Stimulated activated CD4-positive, alpha-beta T cell treated with anti-CD3 and anti-CD28 coated beads, Interleukin-12 subunit alpha, Interleukin-12 subunit beta, amount 100 ng/mL, for 48 hours (primary cell): ENCODE measurements at regions not wholly inside any gene's neighbourhood (a gene's known extent, or its start where the extent isn't known, plus 50 kb on each side); places are given as distances from the start of the nearest gene placed in this dataset.
"Not testable (repeated sequence)": the region's sequence is repeated elsewhere in the genome, so short reads cannot be mapped to it uniquely, and the experiment has no call there.

Source experiments
- DNase-seq, 3 donors: peaks; one replicate each; pipeline ENCODE4 v3.0.0-alpha.2; 2020; ENCODE audit warnings: low read depth in 2 of 3, low spot score in 1 of 3

DNA sequence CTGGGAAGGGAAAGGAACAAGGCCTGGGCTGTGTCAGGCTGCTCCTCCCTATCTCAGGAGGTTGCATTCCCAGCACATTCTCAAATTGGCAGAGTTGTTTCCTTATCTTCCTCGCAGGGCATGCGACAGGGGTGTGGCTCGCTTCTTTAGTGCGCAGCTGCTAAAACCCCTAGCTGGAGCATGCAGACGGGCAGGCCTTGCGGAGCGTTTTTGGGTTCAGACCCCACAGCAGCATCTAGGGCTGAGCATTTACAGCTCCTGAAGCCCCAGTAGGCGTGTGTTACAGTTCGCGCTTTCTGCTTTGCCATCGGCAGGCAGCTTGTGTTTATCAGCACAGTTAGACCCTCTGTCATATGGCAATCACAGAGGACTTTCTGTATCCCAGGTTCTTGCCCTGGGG is 392.4 kb downstream of the TECRL start:
- DNase-seq: no peak

DNA sequence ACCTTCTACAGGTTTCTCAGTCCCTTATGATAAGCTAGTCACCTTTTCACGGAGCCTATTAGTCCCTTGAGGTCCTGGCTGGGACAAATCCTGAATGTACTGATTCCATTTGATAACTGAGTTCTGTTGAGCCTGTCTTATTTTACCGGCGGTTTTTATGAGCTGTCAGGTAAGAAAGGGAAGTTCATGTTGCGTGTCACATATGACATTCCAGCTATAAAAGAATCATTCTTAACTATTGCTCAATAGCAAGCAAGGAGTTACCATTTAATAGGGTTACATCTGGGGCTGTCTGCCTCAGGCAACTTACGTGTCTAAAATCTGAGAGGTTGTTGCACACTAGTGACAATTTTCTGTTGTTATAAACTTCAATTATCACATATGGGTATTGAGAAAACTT is 394.6 kb downstream of the TECRL start:
- DNase-seq: no peak

DNA sequence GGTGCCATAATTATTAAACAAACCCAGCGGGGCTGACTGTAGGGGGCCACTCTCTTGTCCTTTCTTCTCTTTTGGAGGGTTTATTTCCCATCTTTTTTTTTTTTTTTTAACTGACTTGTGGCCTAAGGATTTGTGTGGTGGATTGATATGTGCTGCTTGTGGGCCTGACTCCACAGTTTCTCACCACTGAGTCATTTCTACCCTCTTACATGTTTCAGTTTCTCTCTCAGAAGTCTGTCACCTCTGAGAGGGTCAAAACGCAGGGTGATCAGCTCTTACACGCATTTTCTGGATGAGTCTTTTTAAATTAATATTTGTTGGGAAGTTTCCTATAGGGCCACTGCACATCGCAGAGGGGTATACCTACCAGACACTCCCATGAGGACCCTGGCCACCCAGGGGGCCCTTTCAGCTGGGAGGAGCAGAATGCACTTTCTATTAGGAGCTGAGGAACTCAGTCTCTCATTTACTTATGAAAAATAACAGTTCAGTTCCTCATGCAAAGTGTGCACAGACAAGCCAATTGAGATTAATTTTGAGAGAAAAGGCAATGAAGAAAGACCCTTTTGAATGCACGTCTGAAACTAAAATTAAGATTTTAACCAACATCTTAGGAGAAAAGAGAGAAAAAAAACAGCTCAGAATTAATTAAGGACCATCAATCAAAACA is 407.9 kb downstream of the TECRL start:
- no peak for DNase-seq

DNA sequence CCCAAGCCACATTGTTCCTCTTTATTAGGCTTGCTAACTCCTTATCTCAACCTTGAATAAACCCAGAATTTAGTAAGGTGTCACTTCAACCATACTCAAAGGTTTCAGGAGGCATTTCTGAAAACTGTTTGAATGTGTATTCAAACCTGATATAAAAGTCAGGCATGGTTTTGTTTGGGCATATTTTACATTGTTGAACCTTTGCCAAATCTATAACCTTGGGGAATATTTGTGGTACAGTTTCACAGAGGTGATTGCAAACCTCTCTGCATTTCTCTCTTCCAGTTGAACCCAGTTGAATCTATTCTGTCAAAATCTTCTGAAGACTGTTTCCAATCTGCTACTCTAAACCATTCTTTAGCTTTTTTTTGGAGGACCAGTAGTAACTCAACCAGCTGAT is 409.0 kb downstream of the TECRL start:
- no peak for DNase-seq

DNA sequence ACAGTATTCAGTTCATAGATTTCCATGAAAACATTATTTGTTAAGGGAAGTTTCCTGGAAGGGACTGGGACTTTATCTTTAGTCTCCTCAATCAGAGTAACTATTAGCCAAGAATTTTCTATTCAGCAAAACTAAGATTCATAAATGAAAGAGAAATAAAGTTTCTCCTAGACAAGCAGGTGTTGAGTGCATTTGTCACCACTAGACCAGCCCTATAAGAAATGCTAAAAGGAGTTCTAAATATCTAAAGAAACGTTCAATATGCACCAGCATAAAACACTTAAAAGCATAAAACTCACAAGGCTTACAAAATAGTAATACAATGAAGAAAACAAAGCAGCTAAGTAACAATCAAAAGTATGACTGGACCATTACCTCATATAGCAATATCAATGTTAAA is 423.0 kb downstream of the TECRL start:
- DNase-seq: no peak

DNA sequence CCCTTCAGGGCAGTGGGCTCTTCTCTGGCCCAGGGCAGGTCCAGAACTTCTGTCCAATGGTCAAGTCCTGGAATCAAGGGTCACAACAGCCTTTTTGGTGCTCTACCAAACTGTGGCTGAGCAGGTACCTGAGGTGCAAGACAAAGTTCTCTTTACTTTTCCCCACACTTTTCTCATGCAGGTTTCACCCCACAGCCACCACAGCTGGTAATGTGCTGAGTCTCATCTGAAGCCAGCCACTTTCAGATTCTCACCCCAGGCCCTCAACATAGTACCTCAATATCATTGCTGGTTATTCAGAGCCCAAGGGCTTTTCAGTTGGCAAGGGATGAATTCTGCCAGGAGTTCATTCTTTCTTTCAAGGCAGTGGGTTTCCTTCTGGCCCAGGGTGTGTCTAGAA is 426.0 kb downstream of the TECRL start:
- DNase-seq: no peak

DNA sequence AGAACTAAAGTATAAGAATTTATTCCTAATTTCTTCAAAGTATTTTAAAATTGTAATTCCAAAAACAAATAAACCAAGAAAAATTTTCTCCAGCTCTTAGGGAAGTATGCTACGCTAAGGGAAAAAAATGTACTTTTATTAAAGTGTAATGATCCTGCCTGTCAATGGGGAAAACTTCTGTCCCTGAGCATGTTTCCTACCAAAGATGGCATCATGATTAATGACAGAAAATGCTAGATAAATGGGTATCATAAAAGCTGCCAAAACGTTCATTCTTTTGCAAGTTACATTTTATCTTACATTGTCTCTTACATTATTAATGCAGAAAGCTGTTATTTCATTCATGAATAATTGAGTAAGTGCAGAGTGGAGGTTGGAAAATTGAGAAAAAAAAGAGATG is 443.4 kb downstream of the TECRL start:
- no peak for DNase-seq

DNA sequence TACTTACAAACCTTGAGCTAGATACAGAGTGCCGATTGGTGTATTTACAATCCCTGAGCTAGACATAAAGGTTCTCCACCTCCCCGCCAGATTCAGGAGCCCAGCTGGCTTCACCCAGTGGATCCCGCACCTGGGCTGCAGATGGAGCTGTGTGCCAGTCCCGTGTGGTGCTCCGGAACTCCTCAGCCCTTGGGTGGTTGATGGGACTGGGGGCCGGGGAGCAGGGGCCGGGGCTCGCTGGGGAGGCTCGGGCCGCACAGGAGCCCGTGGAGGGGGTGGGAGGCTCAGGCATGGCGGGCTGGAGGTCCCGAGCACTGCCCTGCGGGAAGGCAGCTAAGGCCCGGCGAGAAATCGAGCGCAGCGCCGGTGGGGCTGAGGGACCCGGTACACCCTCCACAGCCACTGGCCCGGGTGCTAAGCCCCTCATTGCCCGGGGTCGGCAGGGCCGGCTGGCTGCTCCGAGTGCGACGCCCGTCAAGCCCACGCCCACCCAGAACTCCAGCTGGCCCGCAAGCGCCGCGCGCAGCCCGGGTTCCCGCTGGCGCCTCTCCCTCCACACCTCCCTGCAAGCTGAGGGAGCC is 466.5 kb downstream of the TECRL start:
- DNase-seq: not testable (repeated sequence)

DNA sequence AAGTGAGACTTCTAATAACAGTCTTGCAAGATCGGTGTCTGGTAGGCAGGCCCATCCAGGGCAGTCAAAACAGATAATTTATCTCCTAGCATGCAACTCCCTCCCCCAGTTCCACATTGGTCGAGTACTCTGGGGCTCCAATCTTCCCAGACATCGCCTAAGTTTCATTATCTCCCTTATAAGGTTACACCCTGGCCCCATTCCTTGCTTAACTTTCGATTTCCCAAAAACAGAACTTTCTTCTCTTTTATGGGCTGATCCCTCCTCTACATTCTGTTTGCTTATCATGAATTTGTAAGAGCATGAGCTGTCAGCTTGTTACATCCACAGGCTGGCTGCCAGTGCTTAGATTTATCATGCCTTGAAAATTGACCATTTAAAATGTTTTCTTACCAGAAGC is 471.3 kb downstream of the TECRL start:
- DNase-seq: no peak

DNA sequence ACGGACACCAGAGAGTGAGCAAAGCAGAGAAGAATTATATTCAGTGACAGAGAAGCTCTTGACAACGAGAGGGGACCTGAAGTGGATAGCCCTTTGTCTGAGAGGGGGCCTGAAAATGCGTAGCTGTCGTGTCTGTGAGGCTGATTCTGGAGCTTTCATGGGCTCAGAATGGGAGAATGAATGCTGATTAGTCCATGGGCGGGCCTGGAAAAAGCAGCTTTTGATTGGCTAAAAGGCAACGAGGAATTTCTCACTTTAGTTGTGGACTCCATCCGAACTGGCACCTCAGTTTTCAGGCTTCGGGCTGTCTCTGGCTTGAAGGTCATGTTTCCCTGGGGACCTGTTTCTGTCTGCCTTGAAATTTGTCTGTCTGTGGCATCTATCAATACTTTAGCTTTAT is 487.1 kb downstream of the TECRL start:
- no peak for DNase-seq

DNA sequence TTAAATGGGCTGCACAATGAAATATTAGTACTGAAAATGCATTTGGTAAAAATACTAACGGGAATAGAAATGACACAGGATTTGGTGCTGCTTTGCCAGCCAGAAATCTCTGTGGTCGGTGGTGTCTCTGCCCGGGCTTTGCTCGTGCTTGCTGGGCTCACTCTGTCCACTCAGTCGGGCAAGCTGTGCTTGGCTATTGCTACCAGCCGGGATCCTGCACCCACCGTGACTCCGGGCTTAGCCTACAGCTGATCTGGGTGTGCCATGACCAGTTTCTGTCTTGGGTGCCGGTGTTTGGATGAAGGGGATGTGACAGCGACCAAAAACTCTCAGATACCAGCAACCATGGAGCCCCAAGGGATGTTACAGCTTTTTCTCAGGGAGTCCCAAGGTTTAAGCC is 487.7 kb downstream of the TECRL start:
- DNase-seq: no peak

DNA sequence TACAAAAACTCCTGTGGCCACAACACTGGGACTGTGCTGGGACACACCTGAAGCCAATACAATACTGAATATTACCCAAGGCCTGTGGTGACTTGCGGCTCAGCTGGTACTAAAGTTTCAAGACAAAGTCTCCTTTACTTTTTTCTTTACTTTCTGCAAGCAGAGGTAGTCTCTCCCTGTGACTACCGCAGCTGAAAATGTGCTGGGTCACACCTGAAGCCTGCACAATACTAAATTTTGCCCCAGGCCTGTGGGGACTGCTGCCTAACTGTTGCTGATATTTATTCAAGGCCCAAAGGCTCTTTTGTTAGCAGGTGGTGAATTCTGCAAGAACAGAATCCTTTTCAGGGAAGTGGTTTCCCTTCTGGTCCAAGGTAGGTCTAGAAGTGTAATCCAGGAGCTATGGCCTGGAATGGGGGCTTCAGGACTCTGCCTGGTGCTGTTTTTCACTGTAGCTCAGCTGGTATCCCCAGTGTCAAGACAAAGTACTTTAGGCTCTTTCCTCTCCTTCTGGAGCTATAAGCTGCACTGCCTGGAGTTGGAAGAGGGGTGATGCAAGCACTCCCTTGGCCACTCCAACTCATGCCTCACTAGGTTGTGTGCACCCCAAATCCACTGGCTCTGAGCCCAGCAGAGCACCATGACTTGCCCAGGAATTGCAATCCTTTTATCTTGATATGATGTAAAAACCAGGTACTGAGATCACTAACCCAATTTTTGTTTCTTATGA is 489.4 kb downstream of the TECRL start:
- DNase-seq: no peak

DNA sequence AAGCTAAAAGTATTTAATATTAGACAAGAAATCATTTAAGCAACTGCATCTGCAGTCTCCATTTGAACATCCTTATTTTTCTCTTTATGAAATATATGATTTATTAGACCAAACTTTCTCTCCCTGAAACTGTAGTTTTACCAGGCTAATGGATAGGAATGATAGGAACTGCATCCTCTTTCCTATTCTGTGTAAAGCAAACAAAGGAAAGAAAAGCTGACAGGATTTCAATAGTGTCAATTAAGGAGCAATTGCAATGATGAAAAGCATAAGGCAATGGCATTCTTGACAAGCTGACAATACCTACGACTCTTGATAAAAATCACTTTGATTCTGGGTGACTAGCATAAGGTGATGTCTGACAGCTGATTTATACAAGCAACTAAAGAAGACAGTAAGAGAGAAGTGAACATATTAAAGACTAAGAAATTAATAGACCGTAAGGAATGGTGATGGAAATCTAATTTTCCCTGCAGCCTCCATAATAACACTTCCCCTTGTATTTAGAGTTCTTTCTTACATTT is 502.5 kb downstream of the TECRL start:
- no peak for DNase-seq

DNA sequence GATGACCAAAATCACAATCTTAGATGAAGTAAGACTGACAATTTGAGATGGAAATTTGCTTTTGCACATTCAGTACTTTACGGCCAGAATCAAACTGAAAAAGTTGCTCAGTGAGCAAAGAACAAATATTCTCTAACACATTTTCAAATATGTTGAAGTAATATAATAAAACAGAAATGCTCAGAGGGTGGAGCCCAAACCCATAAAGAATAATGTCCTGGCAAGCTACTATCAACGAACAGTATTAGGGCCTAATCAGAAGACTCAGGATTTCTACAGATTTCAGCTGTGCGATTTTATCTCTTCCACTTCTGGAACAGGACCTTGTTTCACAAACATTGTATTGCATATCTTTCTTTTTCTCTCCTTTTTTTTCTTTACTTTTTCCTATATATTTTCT is 505.0 kb downstream of the TECRL start:
- no peak for DNase-seq

DNA sequence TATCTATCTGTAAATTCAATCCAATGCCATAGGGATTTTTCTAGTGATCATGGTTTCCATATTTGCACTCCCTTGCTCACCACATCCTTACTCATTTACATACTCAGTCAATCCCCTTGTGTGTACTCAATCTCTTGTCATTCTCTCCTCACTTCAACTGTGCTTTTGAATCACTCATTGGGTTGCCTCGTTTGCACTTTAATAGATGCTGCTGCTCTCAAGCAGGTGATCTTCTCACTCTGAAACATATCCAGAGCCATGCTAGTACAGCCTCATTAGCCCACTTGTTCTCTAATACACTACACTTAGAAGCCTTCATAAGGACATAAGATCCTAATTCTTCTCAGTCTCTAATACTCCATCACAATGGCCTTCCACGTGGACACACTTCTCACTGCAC is 507.9 kb downstream of the TECRL start:
- DNase-seq: no peak

DNA sequence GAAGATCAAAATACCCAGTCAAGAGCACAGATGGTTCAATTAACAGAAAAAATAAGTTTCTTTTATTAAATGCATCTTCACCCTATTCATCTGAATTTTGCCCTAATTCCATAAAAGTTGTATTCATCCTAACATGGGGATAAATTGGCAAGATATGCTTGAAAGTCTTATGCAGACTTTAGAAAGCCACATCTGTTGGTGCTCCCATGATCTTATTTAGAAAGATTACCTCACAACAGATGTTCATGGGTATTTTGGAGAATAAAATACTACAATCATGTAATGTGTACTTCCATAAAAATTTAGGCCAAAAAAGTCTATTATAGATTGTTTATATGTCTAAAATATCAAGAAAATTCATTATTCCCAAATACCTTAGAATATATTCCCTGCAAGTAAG is 510.3 kb downstream of the TECRL start:
- no peak for DNase-seq

DNA sequence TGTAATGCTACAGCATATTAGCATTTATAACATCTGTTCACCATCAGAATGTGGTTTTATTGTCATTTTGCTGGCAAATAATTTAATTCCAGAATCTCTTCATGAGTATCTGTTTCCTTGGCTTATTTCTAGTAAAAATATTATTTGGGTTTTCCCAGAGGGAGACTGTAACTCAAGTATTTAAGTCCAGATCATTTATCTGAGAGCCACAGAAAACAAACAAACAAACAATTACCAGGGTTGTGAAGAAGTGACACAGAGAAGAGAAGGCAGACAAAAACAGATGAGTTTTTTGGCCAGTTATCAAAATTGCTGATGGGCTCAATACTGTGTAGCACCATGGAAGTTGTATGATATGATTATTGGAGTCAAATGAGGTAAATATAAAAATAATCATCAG is 515.1 kb downstream of the TECRL start:
- no peak for DNase-seq

DNA sequence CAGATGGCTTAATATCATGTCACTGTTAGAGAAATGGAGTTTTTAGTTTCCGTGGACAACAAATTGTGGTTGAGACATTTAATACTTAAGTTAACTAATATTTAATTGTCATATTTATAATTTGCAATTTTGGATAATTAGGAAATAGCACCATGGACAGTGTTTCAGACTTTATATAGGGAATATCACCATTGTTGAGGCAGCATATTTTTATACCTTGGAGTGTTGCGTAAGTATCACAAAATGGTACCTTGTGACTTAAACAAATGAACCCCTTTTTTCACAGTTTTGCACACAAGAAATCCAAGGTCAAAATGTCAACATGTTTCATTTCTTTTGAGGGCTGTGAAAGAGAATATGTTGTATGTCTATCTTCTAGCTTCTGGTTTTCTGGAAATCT is 539.9 kb downstream of the TECRL start:
- DNase-seq: no peak

DNA sequence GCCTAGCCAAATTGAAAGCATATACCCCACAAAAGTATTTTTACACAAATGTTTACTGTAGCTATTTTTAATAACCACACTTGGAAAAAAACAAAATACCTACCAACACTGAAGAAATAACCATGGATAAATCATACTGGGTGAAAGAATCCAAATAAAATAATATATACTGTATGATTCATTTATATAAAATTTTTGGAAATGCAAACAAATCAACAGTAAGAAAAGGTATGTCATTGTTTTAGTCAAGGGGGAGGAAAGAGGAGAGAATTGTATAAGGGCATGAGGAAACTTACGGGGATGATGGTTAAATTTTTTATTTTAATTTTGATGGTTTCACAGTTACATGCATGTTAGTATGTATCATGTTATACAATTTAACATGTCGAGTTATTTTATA is 557.8 kb downstream of the TECRL start:
- DNase-seq: no peak

DNA sequence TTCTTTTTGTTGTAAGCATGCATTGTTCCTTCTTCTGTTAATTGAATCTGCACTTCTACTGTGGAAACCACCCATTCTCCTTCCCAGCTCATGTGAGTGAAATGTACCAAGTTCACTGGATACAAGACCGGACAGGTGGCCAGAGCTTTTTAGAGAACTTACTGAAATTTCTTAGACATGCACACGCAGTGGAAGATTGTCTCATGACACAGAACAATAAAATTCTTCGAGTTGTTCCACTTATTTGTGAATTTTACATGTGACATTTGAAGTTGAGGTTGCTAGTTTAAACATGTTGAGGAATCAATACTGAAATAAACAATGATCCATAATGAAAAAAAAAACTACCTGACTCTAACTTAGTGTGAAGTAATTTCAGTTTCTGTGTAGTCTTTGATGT is 568.0 kb downstream of the TECRL start:
- no peak for DNase-seq

DNA sequence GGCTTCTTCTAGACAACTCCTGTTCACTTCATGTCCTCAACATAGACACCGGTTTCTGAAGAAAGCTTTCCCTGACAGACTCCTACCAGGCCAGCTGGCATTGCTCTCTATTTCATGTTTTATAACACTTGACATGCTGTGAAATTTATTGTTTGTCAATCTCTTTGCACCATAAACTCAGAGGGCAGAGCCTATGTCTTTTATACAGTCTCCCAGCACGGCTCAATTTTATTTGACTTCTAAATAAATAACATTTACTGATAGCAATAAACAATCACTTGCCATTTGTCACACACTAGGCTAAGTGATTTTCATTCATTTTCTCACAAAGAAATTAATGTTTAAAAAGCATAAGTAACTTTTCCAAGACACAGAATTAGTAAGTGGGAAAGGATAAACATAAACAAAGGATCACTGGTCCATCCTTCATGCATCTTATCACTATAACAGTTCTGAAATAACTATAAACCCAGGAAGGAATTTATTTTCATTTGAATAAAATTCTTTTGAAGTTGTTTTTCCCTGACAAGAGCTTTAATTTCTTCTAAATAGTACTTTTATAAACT is 577.6 kb downstream of the TECRL start:
- DNase-seq: no peak

DNA sequence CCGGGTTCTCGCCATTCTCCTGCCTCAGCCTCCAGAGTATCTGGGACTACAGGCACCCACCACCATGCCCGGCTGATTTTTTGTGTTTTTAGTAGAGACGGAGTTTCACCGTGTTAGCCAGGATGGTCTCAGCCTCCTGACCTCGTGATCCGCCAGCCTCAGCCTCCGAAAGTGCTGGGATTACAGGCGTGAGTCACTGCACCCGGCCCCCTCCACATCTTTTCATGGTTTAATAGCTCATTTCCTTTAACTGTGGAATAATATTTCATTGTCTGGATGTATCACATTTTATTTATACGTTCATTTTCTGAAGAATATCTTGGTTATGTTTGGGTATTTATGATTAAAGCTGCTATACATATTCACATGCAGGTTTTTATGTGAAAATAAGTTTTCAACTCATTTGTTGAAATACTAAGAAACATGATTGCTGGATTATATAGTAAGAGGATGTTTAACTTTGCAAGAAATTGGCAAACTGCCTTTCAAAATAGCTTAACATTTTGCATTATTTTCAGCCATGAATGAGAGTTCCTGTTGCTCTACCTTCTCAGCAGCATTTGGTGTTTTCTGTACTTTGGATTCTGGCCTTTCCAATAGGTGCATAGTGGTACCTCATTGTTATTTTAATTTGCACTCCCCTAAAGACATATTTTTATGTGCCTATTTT is 591.9 kb downstream of the TECRL start:
- DNase-seq: no peak
